Loucy (cell line): ENCODE measurements at regions not wholly inside any gene's neighbourhood (a gene's known extent, or its start where the extent isn't known, plus 50 kb on each side); places are given as distances from the start of the nearest gene placed in this dataset.
A peak's percentile ranks its signal among the peaks of the same experiment; 100 is the strongest.

Experiments used
- H2AFZ ChIP-seq: fragments of 200-600 bp; sonication (generic); 2 replicates; pipeline ENCODE4 v1.6.0; 2016; ENCODE audit warnings: antibody characterized with exemption, mild to moderate bottlenecking, low read length, moderate library complexity
- H3F3A ChIP-seq: fragments of 200-600 bp; 2 replicates; pipeline ENCODE4 v1.6.0; 2016; ENCODE audit warnings: antibody characterized with exemption, low read depth, mild to moderate bottlenecking
- H3K27me3 ChIP-seq: fragments of 200-600 bp; sonication (generic); 2 replicates; pipeline ENCODE4 v1.6.1; 2014; ENCODE audit warnings: low read length, mild to moderate bottlenecking; ENCODE audit not compliant: insufficient read depth, poor library complexity, severe bottlenecking
- H3K36me3 ChIP-seq: fragments of 200-600 bp; sonication (generic); 2 replicates; pipeline ENCODE4 v1.6.1; 2016; ENCODE audit warnings: low read length; ENCODE audit not compliant: insufficient read depth
- H3K4me1 ChIP-seq: fragments of 200-600 bp; sonication (generic); 2 replicates; pipeline ENCODE4 v1.5.1; 2014; ENCODE audit warnings: low read length, mild to moderate bottlenecking; ENCODE audit not compliant: insufficient read depth, poor library complexity, severe bottlenecking
- H3K4me2 ChIP-seq: fragments of 200-600 bp; sonication (generic); 2 replicates; pipeline ENCODE4 v1.6.0; 2014; ENCODE audit warnings: antibody characterized with exemption, low read length, low read depth, mild to moderate bottlenecking; ENCODE audit not compliant: poor library complexity, severe bottlenecking
- H3K4me3 ChIP-seq: fragments of 200-600 bp; sonication (generic); 2 replicates; pipeline ENCODE4 v1.5.1; 2014; ENCODE audit warnings: low read length, mild to moderate bottlenecking, mixed read lengths; ENCODE audit not compliant: poor library complexity, severe bottlenecking
- H3K79me2 ChIP-seq: fragments of 200-600 bp; sonication (generic); 2 replicates; pipeline ENCODE4 v1.6.1; 2014; ENCODE audit warnings: low read length; ENCODE audit not compliant: insufficient read depth
- H3K9ac ChIP-seq: fragments of 200-600 bp; sonication (generic); 2 replicates; pipeline ENCODE4 v1.6.0; 2014; ENCODE audit warnings: mild to moderate bottlenecking, low read depth, low read length, moderate library complexity; ENCODE audit not compliant: poor library complexity, severe bottlenecking
- H3K9me2 ChIP-seq: fragments of 200-600 bp; sonication (generic); replicated peaks from 2 replicates; pipeline ENCODE4 v1.6.1; 2016; ENCODE audit warnings: low read depth, low read length, mixed read lengths
- H3K9me3 ChIP-seq: fragments of 200-600 bp; sonication (generic); 2 replicates; pipeline ENCODE4 v1.6.1; 2014; ENCODE audit warnings: mild to moderate bottlenecking, antibody characterized with exemption, low read length, low read depth; ENCODE audit not compliant: insufficient read depth
- H4K20me1 ChIP-seq: fragments of 200-600 bp; sonication (generic); 2 replicates; pipeline ENCODE4 v1.6.0; 2014; ENCODE audit warnings: antibody characterized with exemption, low read length, mild to moderate bottlenecking; ENCODE audit not compliant: insufficient read depth, poor library complexity, severe bottlenecking
- EZH2phosphoT487 ChIP-seq: fragments of 200-600 bp; IDR thresholded peaks from 2 replicates; pipeline ENCODE4 v1.6.1; 2018; ENCODE audit warnings: antibody characterized with exemption, mild to moderate bottlenecking, moderate library complexity, borderline replicate concordance
- TF ChIP-seq, protein P1 (sequence below): fragments of 200-600 bp; sonication (generic); conservative IDR thresholded peaks from 2 replicates; pipeline ENCODE4 v1.5.1; 2014; ENCODE audit warnings: mild to moderate bottlenecking, antibody characterized with exemption, low read length

DNA sequence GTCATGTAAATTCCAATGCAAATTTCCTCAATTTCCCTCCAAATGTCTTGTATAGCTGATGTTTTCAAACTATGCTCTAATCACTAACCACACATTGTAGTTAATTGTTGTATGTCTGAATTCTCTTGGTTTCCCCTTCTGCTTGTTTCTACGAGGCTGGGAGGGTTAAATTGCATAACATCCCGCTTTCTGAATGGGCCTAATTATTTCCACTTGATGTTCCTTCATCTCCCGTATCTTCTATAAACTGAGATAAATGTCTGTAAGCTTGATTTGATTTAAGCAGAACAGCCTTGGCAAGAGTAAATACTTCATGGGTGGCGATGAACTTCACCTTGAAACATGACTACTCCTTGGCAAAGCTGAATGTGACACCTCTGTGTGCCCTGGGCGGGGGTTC is 72.2 kb downstream of the SERINC2 start:
- TF ChIP-seq, protein P1, sequence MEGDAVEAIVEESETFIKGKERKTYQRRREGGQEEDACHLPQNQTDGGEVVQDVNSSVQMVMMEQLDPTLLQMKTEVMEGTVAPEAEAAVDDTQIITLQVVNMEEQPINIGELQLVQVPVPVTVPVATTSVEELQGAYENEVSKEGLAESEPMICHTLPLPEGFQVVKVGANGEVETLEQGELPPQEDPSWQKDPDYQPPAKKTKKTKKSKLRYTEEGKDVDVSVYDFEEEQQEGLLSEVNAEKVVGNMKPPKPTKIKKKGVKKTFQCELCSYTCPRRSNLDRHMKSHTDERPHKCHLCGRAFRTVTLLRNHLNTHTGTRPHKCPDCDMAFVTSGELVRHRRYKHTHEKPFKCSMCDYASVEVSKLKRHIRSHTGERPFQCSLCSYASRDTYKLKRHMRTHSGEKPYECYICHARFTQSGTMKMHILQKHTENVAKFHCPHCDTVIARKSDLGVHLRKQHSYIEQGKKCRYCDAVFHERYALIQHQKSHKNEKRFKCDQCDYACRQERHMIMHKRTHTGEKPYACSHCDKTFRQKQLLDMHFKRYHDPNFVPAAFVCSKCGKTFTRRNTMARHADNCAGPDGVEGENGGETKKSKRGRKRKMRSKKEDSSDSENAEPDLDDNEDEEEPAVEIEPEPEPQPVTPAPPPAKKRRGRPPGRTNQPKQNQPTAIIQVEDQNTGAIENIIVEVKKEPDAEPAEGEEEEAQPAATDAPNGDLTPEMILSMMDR, result no peak
- TF ChIP-seq EZH2phosphoT487, result no peak
- Histone ChIP-seq H3K79me2 (no peaks in the 10 kb centered on the region), H3K9me3 (no peaks in the 10 kb centered on the region), H3K9me2 (no peaks in the 10 kb centered on the region), H3K4me3 (no peak overlapping the region), H3K27me3 (no peaks in the 10 kb centered on the region), H3K4me1 (peaks cover 13% of the 10 kb centered on the region), H3K4me2 (no peak overlapping the region), H4K20me1 (no peaks in the 10 kb centered on the region), H2AFZ (no peak overlapping the region), H3K9ac (no peak overlapping the region), H3K36me3 (no peaks in the 10 kb centered on the region), H3F3A (no peaks in the 10 kb centered on the region)

- Histone ChIP-seq H3K36me3 (no peaks in the 10 kb centered on the region), H3K4me2 (peak overlapping the region; percentile 41), H3K9me3 (no peaks in the 10 kb centered on the region), H3K4me1 (peaks cover 13% of the 10 kb centered on the region), H3K79me2 (no peaks in the 10 kb centered on the region), H3K9ac (no peak overlapping the region), H3K4me3 (no peak overlapping the region), H3K27me3 (no peaks in the 10 kb centered on the region), H3K9me2 (no peaks in the 10 kb centered on the region), H3F3A (no peaks in the 10 kb centered on the region), H4K20me1 (no peaks in the 10 kb centered on the region), H2AFZ (peak overlapping the region; percentile 51; the same call in 1 of the 2 replicates)
- TF ChIP-seq, protein P1, result no peak
- TF ChIP-seq EZH2phosphoT487, result no peak
Observed at GRCh38 chr1:31487143-31487542, 74.1 kb downstream of the SERINC2 start.

DNA sequence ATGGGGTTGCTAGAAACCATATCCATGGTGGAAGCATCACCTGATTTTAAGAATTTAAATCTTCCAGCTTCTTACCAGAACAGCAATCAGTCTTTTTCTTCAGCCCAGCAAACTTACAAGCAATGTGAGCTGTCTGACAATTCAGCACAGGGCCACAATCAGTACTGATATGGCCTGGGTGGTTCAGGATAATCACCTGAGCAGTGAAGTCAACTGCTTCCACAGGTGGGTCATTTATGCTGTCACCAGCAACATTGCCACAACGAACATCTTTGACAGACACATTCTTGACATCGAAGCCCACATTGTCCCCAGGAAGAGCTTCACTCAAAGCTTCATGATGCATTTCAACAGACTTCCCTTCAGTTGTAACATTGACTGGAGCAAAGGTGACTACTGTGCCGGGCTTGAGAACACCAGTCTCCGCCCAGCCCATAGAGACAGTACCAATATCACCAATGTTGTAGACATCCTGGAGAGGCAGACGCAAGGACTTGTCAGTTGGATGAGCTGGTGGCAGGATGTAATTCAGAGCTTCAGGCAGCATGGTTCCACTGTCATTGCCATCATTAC is 74.8 kb downstream of the SERINC2 start:
- H3K4me2 ChIP-seq, result no peak overlapping the region
- no peaks in the 10 kb centered on the region for H3K9me2 ChIP-seq

More for the DNA sequence above, 74.8 kb downstream of the SERINC2 start:
- H3K4me3 ChIP-seq, result no peak overlapping the region
- H3K79me2 ChIP-seq, result no peaks in the 10 kb centered on the region
- H3F3A ChIP-seq, result no peaks in the 10 kb centered on the region
- H3K36me3 ChIP-seq, result no peaks in the 10 kb centered on the region
- H3K9ac ChIP-seq, result no peak overlapping the region
- TF ChIP-seq, protein P1, result no peak
- no peak for TF ChIP-seq EZH2phosphoT487
- H3K27me3 ChIP-seq, result no peaks in the 10 kb centered on the region
- peaks cover 13% of the 10 kb centered on the region for H3K4me1 ChIP-seq
- no peaks in the 10 kb centered on the region for H3K9me3 ChIP-seq
- peak overlapping the region; percentile 51; the same call in 1 of the 2 replicates for H2AFZ ChIP-seq
- no peaks in the 10 kb centered on the region for H4K20me1 ChIP-seq
